ENCODE measurements at regions not wholly inside any gene's neighbourhood (a gene's known extent, or its start where the extent isn't known, plus 50 kb on each side); places are given as distances from the start of the nearest gene placed in this dataset.
"Not testable (repeated sequence)": the region's sequence is repeated elsewhere in the genome, so short reads cannot be mapped to it uniquely, and the experiment has no call there.

DNA sequence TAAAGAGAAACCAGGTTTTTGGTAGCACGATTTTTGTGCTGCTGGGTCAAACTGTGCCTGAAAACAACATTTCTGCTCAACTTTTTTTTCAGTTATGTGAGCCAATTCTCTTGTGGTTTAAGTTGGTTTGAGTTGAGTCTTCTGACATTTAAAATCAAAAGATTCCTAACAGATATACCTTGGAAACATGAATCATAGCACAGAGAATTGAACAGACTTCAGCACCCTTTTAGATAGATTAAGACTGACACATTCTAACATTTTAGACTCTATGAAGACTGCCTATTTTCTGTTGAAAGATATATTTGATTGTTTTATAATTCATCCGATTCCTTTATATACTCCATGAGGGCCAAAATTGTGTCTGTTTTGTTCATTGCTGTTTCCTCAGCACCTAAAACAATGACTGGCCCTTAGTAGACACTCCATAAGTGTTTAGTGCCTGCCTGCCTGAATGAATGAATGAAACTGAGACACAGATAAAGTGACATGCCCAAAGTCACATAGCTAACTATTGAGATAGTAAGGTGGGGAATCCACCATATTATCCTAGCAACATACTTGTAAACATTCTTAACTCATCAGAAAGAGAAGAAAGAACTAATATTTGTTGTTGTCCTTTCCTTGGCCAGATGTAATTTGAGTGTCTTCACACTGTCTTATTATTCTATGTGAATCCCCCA lies 624.0 kb downstream of the MID1IP1 start:
- Mint-ChIP-seq H3K4me3 (no peak overlapping the region), H3K4me1 (peaks cover 10% of the 10 kb centered on the region), H3K36me3 (no peaks in the 10 kb centered on the region), H3K27ac (no peak overlapping the region), H3K9me3 (peaks cover 2% of the 10 kb centered on the region), H3K27me3 (no peaks in the 10 kb centered on the region)
- CTCF ChIA-PET: interaction anchor here (1.2 kb wide), 1 partner anchor 13 kb away, joined by 3 read pairs; no protein-coding TSS in a partner anchor
- DNase-seq: no peak

DNA sequence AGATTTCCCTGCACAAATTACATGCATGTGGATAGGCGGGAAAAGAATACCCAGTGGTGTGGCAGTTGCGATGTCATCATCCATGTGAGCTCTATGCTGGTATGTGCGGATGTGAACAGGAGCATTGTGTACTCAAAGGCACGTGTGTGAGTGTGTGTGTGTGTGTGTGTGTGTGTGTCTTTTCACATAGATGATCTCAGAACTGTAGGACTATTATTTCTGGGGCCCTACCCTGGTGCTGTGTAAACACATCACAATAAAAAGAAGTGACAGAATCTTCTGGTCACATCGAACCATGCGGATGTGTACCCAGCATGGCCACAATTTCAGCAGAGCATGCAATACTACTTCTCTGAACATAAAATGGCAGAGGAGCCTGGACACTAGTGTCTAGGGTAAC lies 624.8 kb downstream of the MID1IP1 start:
- H3K4me3 Mint-ChIP-seq: no peak overlapping the region

DNA sequence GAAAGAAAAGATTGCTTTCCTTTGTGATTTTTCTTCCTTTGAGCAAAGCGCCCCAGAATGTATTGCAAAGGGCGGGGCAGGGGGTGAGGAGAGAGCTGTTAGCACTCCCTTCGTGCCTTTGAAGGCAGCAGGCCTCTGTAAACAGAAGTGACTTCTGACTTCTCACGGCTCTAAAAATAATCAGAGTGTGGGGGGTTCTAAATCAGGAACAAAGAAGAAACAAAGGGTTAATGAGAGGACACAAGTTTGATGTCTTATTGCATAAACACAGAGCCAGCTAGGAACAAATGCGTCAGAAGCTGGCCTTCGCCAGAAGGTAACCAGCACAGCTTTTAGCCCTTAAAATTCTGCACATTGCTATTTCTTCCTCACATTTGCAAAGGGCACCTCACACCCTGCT lies 626.2 kb downstream of the MID1IP1 start:
- no peaks in the 10 kb centered on the region for H3K27me3 Mint-ChIP-seq
- H3K4me1 Mint-ChIP-seq: peaks cover 10% of the 10 kb centered on the region
- H3K27ac Mint-ChIP-seq: no peak overlapping the region
- no peaks in the 10 kb centered on the region for H3K9me3 Mint-ChIP-seq
- CTCF ChIA-PET: interaction anchor here (0.8 kb wide), 1 partner anchor 12 kb away, joined by 3 read pairs; no protein-coding TSS in a partner anchor
- DNase-seq: no peak
- no peaks in the 10 kb centered on the region for H3K36me3 Mint-ChIP-seq
- no peak overlapping the region for H3K4me3 Mint-ChIP-seq

More for the DNA sequence above, 624.8 kb downstream of the MID1IP1 start:
- Mint-ChIP-seq H3K36me3 (no peaks in the 10 kb centered on the region), H3K9me3 (peaks cover 2% of the 10 kb centered on the region), H3K27ac (no peak overlapping the region), H3K4me1 (peaks cover 10% of the 10 kb centered on the region), H3K27me3 (no peaks in the 10 kb centered on the region)
- no peak for DNase-seq
- CTCF ChIA-PET: interaction anchor here (1.2 kb wide), 1 partner anchor 12 kb away, joined by 3 read pairs; no protein-coding TSS in a partner anchor

DNA sequence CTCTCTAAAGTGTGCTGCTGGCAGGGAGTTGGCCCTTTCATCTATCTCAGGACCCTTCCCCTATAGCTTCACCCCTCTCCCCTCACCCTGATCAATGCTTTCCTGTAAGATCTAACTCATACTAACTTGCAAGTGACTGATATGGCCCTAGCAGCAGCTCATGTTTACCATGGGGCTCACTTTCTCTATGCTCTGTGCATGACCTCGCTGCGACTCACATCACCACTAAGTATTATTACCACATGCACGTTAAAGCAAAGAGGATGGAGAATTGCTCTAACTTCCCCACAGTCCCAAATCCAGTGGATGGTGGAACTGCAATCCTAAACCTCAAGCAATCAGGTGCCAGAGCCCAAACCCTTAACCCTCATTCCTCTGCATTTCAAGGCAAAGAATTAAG lies 626.6 kb downstream of the MID1IP1 start:
- H3K9me3 Mint-ChIP-seq: no peaks in the 10 kb centered on the region
- DNase-seq: no peak

DNA sequence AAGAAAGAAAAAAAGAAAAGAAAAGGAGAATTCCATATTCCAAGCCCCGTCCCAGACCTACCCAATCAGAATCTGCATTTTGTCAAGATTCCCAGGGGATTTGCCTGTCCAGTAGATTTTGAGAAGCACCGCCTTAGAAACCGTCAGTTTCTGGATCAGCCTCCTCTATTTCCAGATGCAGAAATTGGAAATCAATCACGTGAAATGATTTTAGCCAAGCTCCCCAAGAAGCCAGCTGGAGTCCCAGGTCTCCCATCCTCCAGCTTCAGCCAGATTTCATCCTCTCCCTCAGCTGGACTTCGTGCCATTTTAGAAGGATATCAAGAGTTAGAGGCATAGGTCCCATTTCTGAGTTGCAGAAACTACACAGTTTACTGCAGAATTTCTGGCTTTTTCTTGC lies 629.3 kb downstream of the MID1IP1 start:
- H3K27me3 Mint-ChIP-seq: no peaks in the 10 kb centered on the region
- H3K4me3 Mint-ChIP-seq: no peak overlapping the region
- no peak overlapping the region for H3K27ac Mint-ChIP-seq
- no peaks in the 10 kb centered on the region for H3K9me3 Mint-ChIP-seq
- CTCF ChIA-PET: interaction anchor here (1.2 kb wide), 1 partner anchor 169 kb away, joined by 3 read pairs; no protein-coding TSS in a partner anchor
- no peak for DNase-seq
- H3K4me1 Mint-ChIP-seq: peaks cover 10% of the 10 kb centered on the region
- no peaks in the 10 kb centered on the region for H3K36me3 Mint-ChIP-seq

More for the DNA sequence above, 626.6 kb downstream of the MID1IP1 start:
- Mint-ChIP-seq H3K4me1 (peaks cover 10% of the 10 kb centered on the region), H3K27me3 (no peaks in the 10 kb centered on the region), H3K36me3 (no peaks in the 10 kb centered on the region), H3K27ac (no peak overlapping the region), H3K4me3 (no peak overlapping the region)
- CTCF ChIA-PET: interaction anchor here (0.8 kb wide), 1 partner anchor 12 kb away, joined by 3 read pairs; no protein-coding TSS in a partner anchor

DNA sequence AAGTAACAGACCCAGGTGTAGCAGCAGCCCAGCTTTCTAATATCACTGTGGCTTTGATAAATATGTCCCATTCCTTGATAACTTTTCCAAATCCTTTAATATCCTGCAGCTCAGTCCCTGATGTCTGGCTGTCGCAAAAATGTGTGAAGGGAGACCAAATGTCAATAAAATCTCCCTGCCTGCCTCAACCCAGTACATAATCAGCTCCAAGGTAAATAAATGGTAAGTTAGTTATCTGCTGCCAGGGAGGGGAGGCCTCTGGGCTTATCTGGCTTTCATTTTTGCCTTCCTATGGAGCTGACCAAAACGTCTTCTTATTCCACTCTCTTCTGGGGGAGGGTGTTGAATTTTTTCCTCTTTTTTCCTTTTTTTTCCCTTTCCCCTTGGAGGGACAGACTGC lies 630.6 kb downstream of the MID1IP1 start:
- DNase-seq: no peak
- Mint-ChIP-seq H3K4me3 (no peak overlapping the region), H3K4me1 (peaks cover 10% of the 10 kb centered on the region), H3K27me3 (no peaks in the 10 kb centered on the region), H3K36me3 (no peaks in the 10 kb centered on the region), H3K9me3 (no peaks in the 10 kb centered on the region), H3K27ac (no peak overlapping the region)
- CTCF ChIA-PET: no interaction called here

DNA sequence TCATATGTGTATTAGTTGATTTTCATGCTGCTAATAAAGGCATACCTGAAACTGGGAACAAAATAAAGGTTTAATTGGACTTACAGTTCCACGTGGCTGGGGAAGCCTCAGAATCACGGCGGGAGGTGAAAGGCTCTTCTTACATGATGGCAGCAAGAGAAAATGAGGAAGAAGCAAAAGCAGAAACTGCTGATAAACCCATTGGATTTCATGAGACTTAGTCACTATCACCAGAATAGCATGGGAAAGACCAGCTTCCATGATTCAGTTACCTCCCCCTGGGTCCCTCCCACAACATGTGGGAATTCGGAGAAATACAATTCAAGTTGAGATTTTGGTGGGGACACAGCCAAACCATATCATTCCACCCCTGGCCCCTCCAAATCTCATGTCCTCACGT lies 633.4 kb downstream of the MID1IP1 start:
- not testable (repeated sequence) for H3K27ac Mint-ChIP-seq, DNase-seq

DNA sequence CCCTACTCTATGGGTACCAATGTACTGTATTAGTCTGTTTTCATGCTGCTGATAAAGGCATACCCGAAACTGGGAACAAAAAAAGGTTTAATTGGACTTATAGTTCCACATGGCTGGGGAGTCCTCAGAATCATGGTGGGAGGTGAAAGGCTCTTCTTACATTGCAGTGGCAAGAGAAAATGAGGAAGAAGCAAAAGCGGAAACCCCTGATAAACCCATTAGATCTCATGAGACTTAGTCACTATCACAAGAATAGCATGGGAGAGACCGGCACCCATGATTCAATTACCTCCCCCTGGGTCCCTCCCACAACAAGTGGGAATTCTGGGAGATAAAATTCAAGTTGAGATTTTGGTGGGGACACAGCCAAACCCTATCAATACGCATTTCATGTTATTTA lies 635.3 kb downstream of the MID1IP1 start:
- H3K27ac Mint-ChIP-seq, DNase-seq, H3K4me3 Mint-ChIP-seq, CTCF ChIA-PET, H3K27me3 Mint-ChIP-seq, H3K36me3 Mint-ChIP-seq, H3K9me3 Mint-ChIP-seq: not testable (repeated sequence)
- H3K4me1 Mint-ChIP-seq: peaks cover 14% of the 10 kb centered on the region

More for the DNA sequence above, 633.4 kb downstream of the MID1IP1 start:
- not testable (repeated sequence) for H3K4me1 Mint-ChIP-seq, H3K9me3 Mint-ChIP-seq, H3K4me3 Mint-ChIP-seq, H3K27me3 Mint-ChIP-seq, H3K36me3 Mint-ChIP-seq
- CTCF ChIA-PET: interaction anchor here (1.2 kb wide), 1 partner anchor 12 kb away, joined by 3 read pairs; no protein-coding TSS in a partner anchor

DNA sequence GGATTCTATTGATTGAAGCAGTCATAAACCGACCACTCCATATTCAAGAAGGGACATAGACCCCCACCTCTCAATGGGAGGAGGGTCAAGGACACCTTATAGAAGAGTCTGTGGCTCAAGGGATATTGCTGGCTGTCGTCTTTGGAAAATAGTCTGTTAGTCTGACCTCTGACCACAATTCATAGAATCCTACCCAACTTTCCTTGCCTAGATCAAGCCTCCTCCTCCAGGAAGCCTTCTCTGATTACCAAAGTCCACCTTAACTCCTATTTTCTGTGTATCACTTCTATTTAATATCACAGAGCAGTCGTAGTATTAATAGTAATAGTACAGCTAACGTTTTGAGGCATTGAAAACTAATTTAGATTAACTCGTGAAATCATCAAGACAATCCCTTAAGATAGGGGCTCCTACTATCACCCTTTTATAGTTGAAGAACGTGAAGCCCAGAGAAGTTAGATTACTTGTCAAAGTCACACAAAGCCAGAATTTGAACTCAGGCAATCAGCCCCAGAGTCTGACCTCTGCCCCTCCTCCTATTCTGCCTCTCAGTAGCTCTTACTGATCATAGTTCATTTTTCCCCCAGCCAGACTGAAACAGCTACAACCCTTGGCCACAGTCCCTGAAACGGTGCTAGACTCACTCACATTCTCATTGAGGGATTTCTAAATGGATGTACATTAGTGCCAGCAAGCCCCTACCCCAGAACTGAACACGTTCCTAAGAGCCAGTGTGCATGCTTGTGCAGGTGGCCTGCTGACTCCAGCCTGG lies 636.6 kb downstream of the MID1IP1 start:
- DNase-seq: no peak
- no peak overlapping the region for H3K4me3 Mint-ChIP-seq
- H3K9me3 Mint-ChIP-seq: no peaks in the 10 kb centered on the region
- CTCF ChIA-PET: interaction anchor here (1.1 to 1.2 kb wide), 2 partner anchors 9 to 12 kb away, joined by 3 read pairs; no protein-coding TSS in a partner anchor
- H3K27ac Mint-ChIP-seq: no peak overlapping the region
- H3K36me3 Mint-ChIP-seq: no peaks in the 10 kb centered on the region
- no peaks in the 10 kb centered on the region for H3K27me3 Mint-ChIP-seq
- peaks cover 14% of the 10 kb centered on the region for H3K4me1 Mint-ChIP-seq

DNA sequence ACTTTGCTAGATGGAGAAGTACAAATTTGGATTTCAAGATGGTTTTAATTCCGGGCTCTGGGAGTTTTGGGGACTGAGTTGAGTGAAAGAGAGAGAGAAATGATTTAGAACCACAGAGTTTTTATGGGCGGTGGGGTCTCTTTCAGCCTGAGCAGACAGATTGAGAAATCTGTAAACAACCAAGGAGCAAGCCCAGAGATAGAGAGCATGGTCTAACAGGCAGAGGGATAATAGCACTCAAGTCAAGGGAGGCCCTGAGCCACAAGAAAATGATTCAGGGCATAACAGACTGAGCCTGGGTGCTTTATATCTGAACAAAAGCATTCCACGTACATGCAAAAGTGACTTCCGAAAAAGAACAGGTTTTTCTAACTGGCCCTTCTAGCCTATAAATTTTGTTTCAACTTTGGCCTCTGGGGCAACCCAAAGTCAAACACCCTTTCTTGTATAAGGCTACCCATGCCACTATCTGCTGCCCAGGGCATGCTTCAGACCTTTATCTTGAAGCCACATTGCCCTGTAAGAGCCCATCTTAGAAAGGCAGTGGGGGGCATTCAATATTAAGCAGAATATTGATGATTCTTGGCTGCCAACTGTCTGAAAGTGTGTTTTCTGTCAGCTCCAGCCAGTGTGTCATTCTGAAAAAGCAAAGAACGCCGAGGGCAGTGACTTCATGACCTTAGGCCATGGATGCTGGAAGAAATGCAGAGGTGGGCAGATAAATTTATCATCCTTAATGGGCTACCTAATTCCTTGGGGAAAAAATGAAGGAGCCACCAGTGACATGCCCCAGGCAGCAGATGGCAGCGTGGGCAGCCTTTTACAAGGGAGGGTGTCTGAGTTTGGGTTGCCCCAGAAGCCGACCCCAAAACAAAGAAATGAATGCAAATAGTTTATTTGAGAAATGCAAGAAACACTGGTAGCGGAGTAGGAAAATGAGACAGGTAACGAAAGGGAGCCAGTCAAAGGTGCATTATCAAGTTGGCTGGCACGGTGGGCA lies 637.6 kb downstream of the MID1IP1 start:
- no peak for DNase-seq
- Mint-ChIP-seq H3K9me3 (peaks cover 2% of the 10 kb centered on the region), H3K4me3 (no peak overlapping the region), H3K27ac (peak overlapping the region; percentile 28), H3K27me3 (no peaks in the 10 kb centered on the region), H3K4me1 (peaks cover 14% of the 10 kb centered on the region), H3K36me3 (no peaks in the 10 kb centered on the region)
- CTCF ChIA-PET: interaction anchor here (1.2 to 1.6 kb wide), 2 partner anchors 10 to 11 kb away, joined by 3 read pairs; no protein-coding TSS in a partner anchor

DNA sequence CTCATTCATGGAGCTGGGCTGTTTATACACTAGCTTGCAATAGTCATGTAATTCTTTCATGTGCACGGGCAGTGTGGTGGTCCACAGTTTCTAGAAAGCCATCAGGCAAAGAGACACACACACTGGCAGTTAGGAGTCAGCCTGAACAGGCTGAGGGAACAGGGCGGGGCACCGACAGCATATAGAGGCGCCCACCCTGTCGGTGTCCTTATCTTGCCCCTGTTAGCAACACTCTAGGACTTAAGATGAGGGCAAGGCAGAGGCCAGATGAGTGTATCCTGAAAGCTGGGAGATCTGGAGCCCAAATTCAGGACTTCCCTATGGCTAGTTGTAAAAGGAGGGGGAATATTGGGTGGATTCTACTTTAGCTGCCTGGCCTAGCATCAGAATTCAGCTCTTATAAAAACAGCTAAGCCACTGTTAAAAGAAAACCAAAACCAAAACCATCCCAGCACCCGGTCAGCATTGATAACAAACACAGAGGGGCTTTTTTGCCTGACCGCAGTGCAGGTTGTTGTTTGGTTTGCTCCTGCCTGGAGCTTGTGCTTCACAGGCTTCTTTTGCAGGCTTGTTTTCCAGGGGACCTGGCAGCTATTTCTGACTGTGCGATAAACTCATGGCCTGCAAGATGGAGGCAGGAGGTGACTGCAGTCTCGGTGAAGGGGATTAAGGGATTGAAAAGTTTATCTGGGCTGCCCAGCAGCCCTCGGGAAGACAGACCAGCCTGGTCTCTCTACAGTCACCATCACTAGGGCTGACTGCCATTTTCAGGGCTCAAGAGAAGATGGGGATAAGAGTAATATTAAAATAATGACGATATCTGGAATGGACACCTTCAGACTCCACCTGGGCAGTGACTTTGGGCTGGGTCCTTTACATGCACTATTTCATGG lies 638.9 kb downstream of the MID1IP1 start:
- Mint-ChIP-seq H3K4me1 (peaks cover 14% of the 10 kb centered on the region), H3K9me3 (peaks cover 4% of the 10 kb centered on the region), H3K4me3 (no peak overlapping the region), H3K36me3 (no peaks in the 10 kb centered on the region), H3K27ac (peak overlapping the region; percentile 72), H3K27me3 (no peaks in the 10 kb centered on the region)
- CTCF ChIA-PET: interaction anchor here (1.2 to 1.6 kb wide), 2 partner anchors 13 to 178 kb away, joined by 3 to 5 read pairs; no protein-coding TSS in a partner anchor
- peak; percentile 36 for DNase-seq

DNA sequence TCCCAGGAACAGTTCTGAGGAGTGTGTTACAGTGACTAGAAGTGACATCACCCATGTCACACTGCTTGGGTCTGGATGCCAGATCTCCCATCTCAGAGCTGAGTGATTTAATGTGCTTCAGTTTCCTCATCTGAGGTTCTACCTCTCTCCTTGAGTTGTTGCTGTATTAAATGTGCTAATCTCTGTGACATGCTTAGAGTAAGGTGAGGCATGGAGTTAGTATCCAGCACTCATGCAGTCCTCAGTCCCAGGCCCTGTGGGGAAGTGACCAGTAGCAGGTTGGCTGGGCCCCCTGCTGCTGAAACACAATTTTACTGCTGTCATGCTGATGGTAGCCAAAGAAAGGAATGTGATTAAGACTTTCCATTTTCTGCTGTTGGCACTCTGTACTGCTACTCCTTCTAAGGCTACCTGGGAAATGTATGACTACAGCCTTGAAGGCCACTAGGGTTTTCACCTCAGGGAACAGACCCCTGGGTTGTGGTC lies 639.6 kb downstream of the MID1IP1 start:
- no peaks in the 10 kb centered on the region for H3K27me3 Mint-ChIP-seq
- H3K4me3 Mint-ChIP-seq: no peak overlapping the region

DNA sequence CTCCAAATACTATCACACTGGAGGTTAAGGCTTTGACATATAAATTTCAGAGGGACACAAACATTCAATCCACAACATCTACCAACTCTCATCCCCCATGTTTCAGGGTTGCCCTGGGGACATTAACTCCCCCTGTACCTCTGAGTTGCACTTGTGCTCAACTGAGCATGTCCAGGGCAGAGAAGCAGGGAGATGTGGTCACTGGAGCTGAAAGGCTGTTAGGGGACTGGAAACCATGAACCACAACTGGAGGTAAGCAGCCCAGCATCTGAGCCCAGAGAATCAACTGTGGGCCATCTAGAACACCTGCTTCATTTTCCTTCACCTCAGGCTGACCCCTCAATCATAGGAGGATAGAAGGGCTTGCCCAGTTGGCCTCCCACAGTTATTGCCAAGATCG lies 641.1 kb downstream of the MID1IP1 start:
- no peaks in the 10 kb centered on the region for H3K27me3 Mint-ChIP-seq
- DNase-seq: no peak
- H3K4me3 Mint-ChIP-seq: no peak overlapping the region
- H3K27ac Mint-ChIP-seq: no peak overlapping the region
- peaks cover 14% of the 10 kb centered on the region for H3K4me1 Mint-ChIP-seq
- CTCF ChIA-PET: no interaction called here
- H3K36me3 Mint-ChIP-seq: no peaks in the 10 kb centered on the region
- H3K9me3 Mint-ChIP-seq: peaks cover 4% of the 10 kb centered on the region

More for the DNA sequence above, 639.6 kb downstream of the MID1IP1 start:
- CTCF ChIA-PET: interaction anchor here (1.2 to 1.6 kb wide), 2 partner anchors 13 to 179 kb away, joined by 3 to 5 read pairs; no protein-coding TSS in a partner anchor
- Mint-ChIP-seq H3K4me1 (peaks cover 14% of the 10 kb centered on the region), H3K9me3 (peaks cover 4% of the 10 kb centered on the region), H3K36me3 (no peaks in the 10 kb centered on the region), H3K27ac (peak overlapping the region; percentile 72)
- DNase-seq: no peak
